ENCODE measurements at regions not wholly inside any gene's neighbourhood (a gene's known extent, or its start where the extent isn't known, plus 50 kb on each side); places are given as distances from the start of the nearest gene placed in this dataset.

- FAIRE-seq, result no peak
- TF ChIP-seq POLR2A (IDR thresholded peaks at IDR 0.05; ENCODE audit: low read depth, low read length), result no peak
- no peak for TF ChIP-seq POU2F2 (IDR thresholded peaks at IDR 0.05; ENCODE audit: low read depth, low read length)
- TF ChIP-seq PAX5 (IDR thresholded peaks at IDR 0.05; ENCODE audit: insufficient read depth, low read length, severe bottlenecking), result no peak
- no peak for TF ChIP-seq TAF1 (IDR thresholded peaks at IDR 0.05; ENCODE audit: low read depth, low read length)
- TF ChIP-seq POLR2AphosphoS5 (IDR thresholded peaks at IDR 0.05; ENCODE audit: low read depth, low read length), result no peak
- no peak for TF ChIP-seq SPI1 (IDR thresholded peaks at IDR 0.05; ENCODE audit: low read depth, low read length)
- DNase-seq (ENCODE audit: insufficient read length, low spot score), result no peak
Measured at GRCh38 chr20:22701679-22702308, 117.4 kb upstream of the FOXA2 start.

GRCh38 chr20:22703843-22704242 is 119.5 kb upstream of the FOXA2 start:
- DNase-seq (ENCODE audit: insufficient read length, low spot score) (no peak), FAIRE-seq (no peak)
- no peak for TF ChIP-seq PAX5 (IDR thresholded peaks at IDR 0.05; ENCODE audit: insufficient read depth, low read length, severe bottlenecking)
- TF ChIP-seq POLR2A (IDR thresholded peaks at IDR 0.05; ENCODE audit: low read depth, low read length), result no peak
- TF ChIP-seq POLR2AphosphoS5 (IDR thresholded peaks at IDR 0.05; ENCODE audit: low read depth, low read length), result no peak
- TF ChIP-seq POU2F2 (IDR thresholded peaks at IDR 0.05; ENCODE audit: low read depth, low read length), result no peak
- no peak for TF ChIP-seq TAF1 (IDR thresholded peaks at IDR 0.05; ENCODE audit: low read depth, low read length)
- TF ChIP-seq SPI1 (IDR thresholded peaks at IDR 0.05; ENCODE audit: low read depth, low read length), result no peak

- FAIRE-seq (no peak), DNase-seq (ENCODE audit: insufficient read length, low spot score) (no peak)
- TF ChIP-seq PAX5 (IDR thresholded peaks at IDR 0.05; ENCODE audit: insufficient read depth, low read length, severe bottlenecking), result no peak
- no peak for TF ChIP-seq POLR2A (IDR thresholded peaks at IDR 0.05; ENCODE audit: low read depth, low read length)
- TF ChIP-seq TAF1 (IDR thresholded peaks at IDR 0.05; ENCODE audit: low read depth, low read length), result no peak
- TF ChIP-seq SPI1 (IDR thresholded peaks at IDR 0.05; ENCODE audit: low read depth, low read length), result no peak
- TF ChIP-seq POLR2AphosphoS5 (IDR thresholded peaks at IDR 0.05; ENCODE audit: low read depth, low read length), result no peak
- TF ChIP-seq POU2F2 (IDR thresholded peaks at IDR 0.05; ENCODE audit: low read depth, low read length), result no peak
Measured at GRCh38 chr20:22711971-22712755, 127.8 kb upstream of the FOXA2 start.

- FAIRE-seq (no peak), DNase-seq (ENCODE audit: insufficient read length, low spot score) (no peak)
- TF ChIP-seq POLR2A (IDR thresholded peaks at IDR 0.05; ENCODE audit: low read depth, low read length) (no peak), SPI1 (IDR thresholded peaks at IDR 0.05; ENCODE audit: low read depth, low read length) (no peak), POU2F2 (IDR thresholded peaks at IDR 0.05; ENCODE audit: low read depth, low read length) (no peak), POLR2AphosphoS5 (IDR thresholded peaks at IDR 0.05; ENCODE audit: low read depth, low read length) (no peak)
Measured at GRCh38 chr20:22716821-22717351, 132.5 kb upstream of the FOXA2 start.

- DNase-seq (ENCODE audit: insufficient read length, low spot score) (no peak), FAIRE-seq (no peak)
- TF ChIP-seq POLR2A (IDR thresholded peaks at IDR 0.05; ENCODE audit: low read depth, low read length) (no peak), PAX5 (IDR thresholded peaks at IDR 0.05; ENCODE audit: insufficient read depth, low read length, severe bottlenecking) (no peak), POLR2AphosphoS5 (IDR thresholded peaks at IDR 0.05; ENCODE audit: low read depth, low read length) (no peak), SPI1 (IDR thresholded peaks at IDR 0.05; ENCODE audit: low read depth, low read length) (no peak)
Measured at GRCh38 chr20:22717466-22717865, 133.1 kb upstream of the FOXA2 start.

- TF ChIP-seq POU2F2 (IDR thresholded peaks at IDR 0.05; ENCODE audit: low read depth, low read length) (no peak), SPI1 (IDR thresholded peaks at IDR 0.05; ENCODE audit: low read depth, low read length) (no peak), POLR2AphosphoS5 (IDR thresholded peaks at IDR 0.05; ENCODE audit: low read depth, low read length) (no peak), PAX5 (IDR thresholded peaks at IDR 0.05; ENCODE audit: insufficient read depth, low read length, severe bottlenecking) (no peak), POLR2A (IDR thresholded peaks at IDR 0.05; ENCODE audit: low read depth, low read length) (no peak), TAF1 (IDR thresholded peaks at IDR 0.05; ENCODE audit: low read depth, low read length) (no peak)
- FAIRE-seq (no peak), DNase-seq (ENCODE audit: insufficient read length, low spot score) (no peak)
Measured at GRCh38 chr20:22719167-22719591, 134.8 kb upstream of the FOXA2 start.

GRCh38 chr20:22720206-22720605 is 135.8 kb upstream of the FOXA2 start:
- DNase-seq (ENCODE audit: insufficient read length, low spot score), result no peak
- FAIRE-seq, result no peak
- TF ChIP-seq POLR2A (IDR thresholded peaks at IDR 0.05; ENCODE audit: low read depth, low read length) (no peak), POU2F2 (IDR thresholded peaks at IDR 0.05; ENCODE audit: low read depth, low read length) (no peak), TAF1 (IDR thresholded peaks at IDR 0.05; ENCODE audit: low read depth, low read length) (no peak), SPI1 (IDR thresholded peaks at IDR 0.05; ENCODE audit: low read depth, low read length) (no peak), POLR2AphosphoS5 (IDR thresholded peaks at IDR 0.05; ENCODE audit: low read depth, low read length) (no peak)

- no peak for DNase-seq (ENCODE audit: insufficient read length, low spot score)
- no peak for TF ChIP-seq PAX5 (IDR thresholded peaks at IDR 0.05; ENCODE audit: insufficient read depth, low read length, severe bottlenecking)
- no peak for TF ChIP-seq TAF1 (IDR thresholded peaks at IDR 0.05; ENCODE audit: low read depth, low read length)
- TF ChIP-seq POU2F2 (IDR thresholded peaks at IDR 0.05; ENCODE audit: low read depth, low read length), result no peak
- TF ChIP-seq POLR2AphosphoS5 (IDR thresholded peaks at IDR 0.05; ENCODE audit: low read depth, low read length), result no peak
- TF ChIP-seq SPI1 (IDR thresholded peaks at IDR 0.05; ENCODE audit: low read depth, low read length), result no peak
- TF ChIP-seq POLR2A (IDR thresholded peaks at IDR 0.05; ENCODE audit: low read depth, low read length), result no peak
- no peak for FAIRE-seq
Measured at GRCh38 chr20:22722811-22723210, 138.4 kb upstream of the FOXA2 start.

GRCh38 chr20:22723659-22724058 is 139.3 kb upstream of the FOXA2 start:
- TF ChIP-seq POLR2A (IDR thresholded peaks at IDR 0.05; ENCODE audit: low read depth, low read length) (no peak), PAX5 (IDR thresholded peaks at IDR 0.05; ENCODE audit: insufficient read depth, low read length, severe bottlenecking) (no peak), SPI1 (IDR thresholded peaks at IDR 0.05; ENCODE audit: low read depth, low read length) (no peak), POLR2AphosphoS5 (IDR thresholded peaks at IDR 0.05; ENCODE audit: low read depth, low read length) (no peak), POU2F2 (IDR thresholded peaks at IDR 0.05; ENCODE audit: low read depth, low read length) (no peak), TAF1 (IDR thresholded peaks at IDR 0.05; ENCODE audit: low read depth, low read length) (no peak)
- DNase-seq (ENCODE audit: insufficient read length, low spot score), result no peak
- FAIRE-seq, result no peak
